ENCODE measurements at regions not wholly inside any gene's neighbourhood (a gene's known extent, or its start where the extent isn't known, plus 50 kb on each side); places are given as distances from the start of the nearest gene placed in this dataset.

DNA sequence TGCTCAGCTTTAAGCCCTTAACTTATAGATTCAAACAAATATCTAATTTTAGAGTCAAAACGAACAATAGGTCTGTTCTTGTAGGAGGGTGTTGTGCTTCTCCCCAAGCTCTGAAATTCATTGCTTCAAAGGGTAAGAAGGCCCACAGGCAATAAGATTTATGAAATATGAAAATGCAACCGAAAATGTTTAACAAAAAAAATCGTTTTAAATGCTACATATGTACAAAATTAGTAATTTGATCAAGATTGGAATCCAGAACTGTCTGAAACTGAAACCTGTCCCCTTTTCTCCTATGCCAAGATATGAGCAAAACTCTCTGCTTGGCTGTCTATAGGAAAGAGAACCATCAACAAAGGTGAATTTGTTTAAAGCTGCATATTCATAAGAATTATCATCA lies 534.3 kb downstream of the PLPP3 start:
- no peak overlapping the region for H3K4me2 ChIP-seq
- no peaks in the 10 kb centered on the region for H3K4me1 ChIP-seq (replicated peaks; ENCODE audit: insufficient read depth)
- CTCF ChIA-PET = interaction anchor here (0.6 kb wide), 1 partner anchor 128 kb away, joined by 4 read pairs; no protein-coding TSS in a partner anchor
- H3K4me3 ChIP-seq = no peak overlapping the region
- intact Hi-C loops (cut with micrococcal nuclease; ENCODE audit: unreplicated experiment) = no loop called here
- no peaks in the 10 kb centered on the region for H3K79me2 ChIP-seq (ENCODE audit: low read depth)
- H4K20me1 ChIP-seq (ENCODE audit: insufficient read depth) = no peaks in the 10 kb centered on the region
- no peak overlapping the region for H2AFZ ChIP-seq
- no peak overlapping the region for H3K27ac ChIP-seq
- no peak for DNase-seq
- TF ChIP-seq, protein P1, sequence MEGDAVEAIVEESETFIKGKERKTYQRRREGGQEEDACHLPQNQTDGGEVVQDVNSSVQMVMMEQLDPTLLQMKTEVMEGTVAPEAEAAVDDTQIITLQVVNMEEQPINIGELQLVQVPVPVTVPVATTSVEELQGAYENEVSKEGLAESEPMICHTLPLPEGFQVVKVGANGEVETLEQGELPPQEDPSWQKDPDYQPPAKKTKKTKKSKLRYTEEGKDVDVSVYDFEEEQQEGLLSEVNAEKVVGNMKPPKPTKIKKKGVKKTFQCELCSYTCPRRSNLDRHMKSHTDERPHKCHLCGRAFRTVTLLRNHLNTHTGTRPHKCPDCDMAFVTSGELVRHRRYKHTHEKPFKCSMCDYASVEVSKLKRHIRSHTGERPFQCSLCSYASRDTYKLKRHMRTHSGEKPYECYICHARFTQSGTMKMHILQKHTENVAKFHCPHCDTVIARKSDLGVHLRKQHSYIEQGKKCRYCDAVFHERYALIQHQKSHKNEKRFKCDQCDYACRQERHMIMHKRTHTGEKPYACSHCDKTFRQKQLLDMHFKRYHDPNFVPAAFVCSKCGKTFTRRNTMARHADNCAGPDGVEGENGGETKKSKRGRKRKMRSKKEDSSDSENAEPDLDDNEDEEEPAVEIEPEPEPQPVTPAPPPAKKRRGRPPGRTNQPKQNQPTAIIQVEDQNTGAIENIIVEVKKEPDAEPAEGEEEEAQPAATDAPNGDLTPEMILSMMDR (conservative IDR thresholded peaks at IDR 0.05) = no peak
- TF ChIP-seq EZH2 (IDR thresholded peaks at IDR 0.05; ENCODE audit: low read depth) = no peak
- no peaks in the 10 kb centered on the region for H3K36me3 ChIP-seq (ENCODE audit: low read depth)
- no peaks in the 10 kb centered on the region for H3K9me3 ChIP-seq (ENCODE audit: insufficient read depth, low read depth)
- H3F3A ChIP-seq (ENCODE audit: insufficient read depth, low read depth) = no peaks in the 10 kb centered on the region
- no peaks in the 10 kb centered on the region for H3K27me3 ChIP-seq (ENCODE audit: insufficient read depth, low read depth)
- H3K9me2 ChIP-seq (ENCODE audit: insufficient read depth) = no peaks in the 10 kb centered on the region
- no TSS peak for BruUV-seq (replicated peaks)
- POLR2A ChIA-PET (ENCODE audit: unreplicated experiment) = no interaction called here

DNA sequence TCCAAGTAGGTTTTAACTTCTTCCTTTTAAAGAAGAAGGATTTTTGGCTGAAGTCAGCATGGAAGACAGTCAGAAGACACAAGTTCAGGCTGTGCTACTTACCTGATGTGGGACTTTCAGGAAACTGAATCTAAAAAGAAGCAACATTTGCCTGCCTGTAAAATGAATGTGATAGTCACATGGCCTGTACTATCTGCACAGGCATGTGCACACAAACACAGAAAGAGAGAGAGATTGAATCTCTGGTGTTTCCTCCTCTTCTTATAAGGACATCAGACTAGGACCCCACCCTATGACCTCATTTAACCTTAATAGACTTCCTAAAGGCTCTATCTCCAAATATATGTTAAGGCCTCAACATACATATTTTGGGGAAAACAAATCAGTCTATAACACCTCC lies 542.9 kb downstream of the PLPP3 start:
- H3K27ac ChIP-seq = no peak overlapping the region
- no peaks in the 10 kb centered on the region for H4K20me1 ChIP-seq (ENCODE audit: insufficient read depth)
- H3K9me2 ChIP-seq (ENCODE audit: insufficient read depth) = no peaks in the 10 kb centered on the region
- no TSS peak for BruUV-seq (replicated peaks)
- TF ChIP-seq, protein P1 (conservative IDR thresholded peaks at IDR 0.05) = no peak
- no peak for TF ChIP-seq EZH2 (IDR thresholded peaks at IDR 0.05; ENCODE audit: low read depth)
- no peaks in the 10 kb centered on the region for H3K36me3 ChIP-seq (ENCODE audit: low read depth)
- H3F3A ChIP-seq (ENCODE audit: insufficient read depth, low read depth) = no peaks in the 10 kb centered on the region
- no peak overlapping the region for H2AFZ ChIP-seq
- POLR2A ChIA-PET (ENCODE audit: unreplicated experiment) = no interaction called here
- CTCF ChIA-PET = no interaction called here
- no peak overlapping the region for H3K4me3 ChIP-seq
- H3K9me3 ChIP-seq (ENCODE audit: insufficient read depth, low read depth) = no peaks in the 10 kb centered on the region
- no peaks in the 10 kb centered on the region for H3K4me1 ChIP-seq (replicated peaks; ENCODE audit: insufficient read depth)
- H3K4me2 ChIP-seq = no peak overlapping the region
- intact Hi-C loops (cut with micrococcal nuclease; ENCODE audit: unreplicated experiment) = no loop called here
- no peaks in the 10 kb centered on the region for H3K79me2 ChIP-seq (ENCODE audit: low read depth)
- H3K27me3 ChIP-seq (ENCODE audit: insufficient read depth, low read depth) = no peaks in the 10 kb centered on the region
- no peak for DNase-seq

DNA sequence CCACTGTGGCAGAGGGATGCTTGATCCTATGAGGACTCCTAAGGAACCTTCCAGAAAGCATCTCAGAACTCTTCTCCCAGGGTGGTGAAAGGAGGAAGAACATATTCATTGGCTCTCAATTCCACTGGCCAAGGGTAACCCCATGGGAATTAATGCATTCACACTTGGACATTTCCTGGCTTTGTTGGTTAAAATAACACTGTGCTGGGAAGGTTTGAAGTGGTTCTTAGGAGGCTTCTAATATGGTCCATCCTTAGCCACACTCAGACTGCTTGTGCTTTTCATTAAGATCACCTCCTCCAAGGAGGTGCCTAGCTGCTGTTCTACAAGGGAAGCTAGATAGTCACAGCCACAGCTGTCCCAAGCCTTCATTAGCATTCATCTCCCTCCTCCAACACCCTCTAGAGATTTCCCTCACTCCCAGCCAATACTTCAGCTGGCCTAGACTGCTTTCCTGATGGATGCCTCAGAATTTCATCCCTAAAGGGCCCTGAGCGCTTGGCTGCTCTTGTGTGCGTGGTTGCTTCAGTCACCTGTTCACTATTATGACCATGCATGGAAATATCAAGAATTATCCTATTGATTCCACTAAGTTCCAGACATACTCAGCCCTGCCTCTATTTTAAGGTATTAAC lies 544.4 kb downstream of the PLPP3 start:
- Histone ChIP-seq H3K9me2 (ENCODE audit: insufficient read depth) (no peaks in the 10 kb centered on the region), H3K4me1 (replicated peaks; ENCODE audit: insufficient read depth) (no peaks in the 10 kb centered on the region), H3F3A (ENCODE audit: insufficient read depth, low read depth) (no peaks in the 10 kb centered on the region), H3K4me3 (no peak overlapping the region), H3K9me3 (ENCODE audit: insufficient read depth, low read depth) (no peaks in the 10 kb centered on the region), H4K20me1 (ENCODE audit: insufficient read depth) (no peaks in the 10 kb centered on the region), H3K27me3 (ENCODE audit: insufficient read depth, low read depth) (no peaks in the 10 kb centered on the region), H3K4me2 (no peak overlapping the region), H3K79me2 (ENCODE audit: low read depth) (no peaks in the 10 kb centered on the region), H3K36me3 (ENCODE audit: low read depth) (no peaks in the 10 kb centered on the region), H2AFZ (no peak overlapping the region), H3K27ac (no peak overlapping the region)
- POLR2A ChIA-PET (ENCODE audit: unreplicated experiment) = no interaction called here
- intact Hi-C loops (cut with micrococcal nuclease; ENCODE audit: unreplicated experiment) = no loop called here
- TF ChIP-seq EZH2 (IDR thresholded peaks at IDR 0.05; ENCODE audit: low read depth) = no peak
- TF ChIP-seq, protein P1 (conservative IDR thresholded peaks at IDR 0.05) = no peak
- no peak for DNase-seq
- no TSS peak for BruUV-seq (replicated peaks)
- CTCF ChIA-PET = no interaction called here
